NCI-H510A treated with DMSO at 0.1 percent for 48 hours (cell line): ENCODE measurements at regions not wholly inside any gene's neighbourhood (a gene's known extent, or its start where the extent isn't known, plus 50 kb on each side); places are given as distances from the start of the nearest gene placed in this dataset.

Experiments
- DNase-seq: peaks from one replicate; lab custom pipeline; 2025; lab: John Stamatoyannopoulos, UW

DNA sequence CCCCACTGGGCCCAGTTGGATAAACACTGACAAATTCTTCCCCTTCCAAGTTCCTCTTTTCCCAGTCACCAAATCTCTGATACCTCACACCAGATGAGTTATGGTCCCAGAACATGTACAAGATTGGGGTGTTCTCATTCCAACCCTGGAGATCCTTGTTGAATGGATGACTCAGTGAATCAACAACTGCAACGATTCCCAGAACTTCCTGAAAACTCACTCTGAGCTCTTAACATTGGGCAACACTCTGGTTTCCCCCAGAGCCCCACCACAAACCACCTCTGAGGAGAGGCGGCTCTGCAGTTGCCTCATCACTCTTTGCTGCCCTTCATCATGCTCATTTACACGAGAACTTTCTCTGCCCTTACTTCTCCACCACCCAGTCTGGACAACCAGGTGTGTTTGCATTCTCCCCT, 115.2 kb downstream of the MRPL14 start:
- no peak for DNase-seq

DNA sequence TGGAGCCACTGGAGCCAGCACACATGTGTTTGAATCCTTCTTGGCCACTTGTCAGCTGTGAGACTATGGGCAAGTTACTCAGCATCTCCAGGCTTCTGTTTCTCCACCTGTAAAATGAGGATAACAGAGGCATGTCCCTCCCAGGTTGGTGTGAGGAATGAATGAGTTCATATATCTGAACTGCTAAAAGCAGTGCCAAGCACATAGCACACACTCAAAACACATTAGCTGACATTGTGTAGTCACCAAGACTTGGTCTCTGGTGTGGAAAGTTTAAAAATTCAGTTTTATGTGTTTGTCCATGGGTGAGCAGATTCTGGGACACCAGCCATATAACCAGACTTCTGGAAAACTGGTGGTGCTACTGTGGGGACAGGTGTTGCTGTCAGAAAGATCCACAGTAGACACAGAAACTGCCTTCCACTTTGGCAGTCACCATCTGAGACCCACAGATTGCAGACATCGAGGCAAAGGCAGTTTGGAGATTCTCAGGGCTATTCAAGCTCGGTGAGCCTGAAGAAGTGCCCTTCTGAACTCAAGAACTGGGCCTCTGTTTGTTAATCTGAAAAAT, 115.8 kb downstream of the MRPL14 start:
- no peak for DNase-seq

DNA sequence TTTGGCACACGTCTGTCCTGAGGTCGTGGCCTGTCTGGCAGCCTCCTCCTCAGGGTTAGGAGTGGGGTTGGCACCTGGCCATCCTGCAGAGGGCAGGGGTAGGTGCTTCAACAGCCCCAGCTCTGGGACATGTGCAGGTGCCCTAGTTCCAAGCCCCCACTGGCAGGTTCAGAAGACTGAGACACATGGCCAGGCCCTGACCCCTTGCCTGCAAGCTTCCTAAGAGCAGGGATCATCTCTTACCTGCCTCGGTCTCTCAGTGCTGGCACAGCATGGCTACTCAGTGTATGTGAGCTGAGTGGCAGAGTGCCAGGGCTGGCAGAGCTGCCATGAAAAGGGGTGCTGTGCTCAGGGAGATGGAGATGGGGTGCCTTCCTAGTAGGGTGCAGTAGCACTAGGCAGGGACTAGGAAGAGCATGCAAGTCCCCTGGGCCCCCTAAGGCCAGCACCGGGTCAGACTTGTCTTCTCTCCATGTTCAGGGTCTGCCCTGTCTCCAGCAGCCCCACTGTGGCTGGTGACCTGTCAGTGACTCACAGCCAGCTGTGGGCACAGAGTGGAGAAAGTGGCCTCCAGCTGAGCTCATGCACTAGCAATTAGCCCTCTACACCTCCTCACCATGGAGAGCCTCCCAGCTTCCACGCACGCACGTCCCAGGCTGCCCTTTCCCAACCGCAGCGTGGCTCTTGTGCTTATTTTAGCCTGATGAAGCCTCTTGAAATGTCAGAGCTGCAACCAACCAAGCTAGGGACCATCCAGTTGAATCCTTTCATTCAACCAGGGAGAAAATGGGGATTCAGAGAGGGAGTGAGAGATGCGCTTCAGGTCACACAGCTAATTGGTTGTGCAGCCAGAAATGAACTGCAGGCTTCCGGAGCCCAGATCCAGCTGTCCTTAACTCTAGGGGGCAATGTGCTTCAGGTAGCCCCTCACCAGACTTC, 116.6 kb downstream of the MRPL14 start:
- DNase-seq: no peak

DNA sequence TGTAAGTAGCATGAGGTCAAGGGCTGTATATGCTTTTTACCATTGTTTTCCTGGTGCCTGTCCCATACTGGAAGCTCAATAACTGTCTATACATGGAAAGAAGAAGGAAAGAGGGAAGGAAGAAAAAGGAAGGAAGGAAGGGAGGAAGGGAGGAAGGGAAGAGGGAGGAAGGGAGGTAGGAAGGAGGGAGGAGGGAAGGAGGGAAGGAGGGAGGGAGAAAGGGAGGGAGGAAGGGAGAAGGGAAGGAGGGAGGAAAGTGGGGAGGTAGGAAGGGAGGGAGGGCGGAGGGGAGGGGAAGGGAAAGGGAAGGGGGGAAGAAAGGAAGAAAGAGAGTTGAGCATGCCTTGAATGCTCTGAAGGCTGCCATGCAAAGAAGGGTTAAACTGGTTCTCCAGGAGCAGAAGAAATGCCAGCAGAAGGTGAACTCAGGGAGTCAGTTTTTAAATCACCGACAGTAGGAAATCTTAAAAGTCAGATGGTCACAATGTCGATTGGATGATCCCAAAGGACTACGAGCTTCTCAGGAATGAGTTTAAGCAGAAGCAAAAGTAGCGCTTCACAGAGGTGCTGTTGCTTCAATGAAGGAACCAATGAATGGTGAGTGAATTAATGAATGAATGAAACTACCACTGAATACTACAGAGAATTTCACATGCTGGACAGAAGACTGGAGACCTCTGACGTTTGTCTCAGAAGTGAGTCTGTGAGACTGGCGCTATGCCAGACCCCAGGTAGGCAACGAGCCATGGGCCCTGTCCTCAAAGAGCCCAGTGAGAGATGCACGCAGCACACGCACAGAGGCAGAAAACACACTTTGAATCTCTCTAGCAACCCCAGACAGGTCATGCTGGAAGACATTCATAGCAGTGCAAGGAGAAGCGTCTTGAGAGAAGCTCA, 117.6 kb downstream of the MRPL14 start:
- DNase-seq: no peak

DNA sequence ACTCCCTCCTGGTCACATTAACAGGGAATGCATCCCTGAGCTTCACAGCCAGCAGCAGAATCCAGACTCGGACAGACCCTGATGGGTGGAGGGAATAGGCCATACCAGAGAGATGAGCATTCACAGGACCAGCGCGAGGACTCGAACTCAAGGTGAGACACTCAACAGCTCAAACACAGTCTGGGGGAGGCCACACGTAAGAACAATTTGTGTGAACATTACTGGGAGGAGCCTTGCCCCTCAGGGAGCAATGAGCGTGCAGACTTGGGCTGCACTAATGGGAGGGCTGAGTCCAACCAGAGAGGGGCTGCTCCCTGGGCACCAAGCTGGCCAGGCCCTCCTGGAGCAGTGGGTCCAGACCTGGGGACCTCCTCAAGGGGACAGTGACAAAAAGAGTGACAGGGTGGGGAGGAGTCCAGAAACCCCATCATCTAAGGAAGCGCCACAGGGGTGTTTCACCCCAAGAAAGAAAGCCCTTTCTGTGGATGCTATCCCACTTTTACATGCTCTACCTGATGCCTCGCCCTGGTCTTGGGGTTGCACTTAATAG, 118.4 kb downstream of the MRPL14 start:
- no peak for DNase-seq

DNA sequence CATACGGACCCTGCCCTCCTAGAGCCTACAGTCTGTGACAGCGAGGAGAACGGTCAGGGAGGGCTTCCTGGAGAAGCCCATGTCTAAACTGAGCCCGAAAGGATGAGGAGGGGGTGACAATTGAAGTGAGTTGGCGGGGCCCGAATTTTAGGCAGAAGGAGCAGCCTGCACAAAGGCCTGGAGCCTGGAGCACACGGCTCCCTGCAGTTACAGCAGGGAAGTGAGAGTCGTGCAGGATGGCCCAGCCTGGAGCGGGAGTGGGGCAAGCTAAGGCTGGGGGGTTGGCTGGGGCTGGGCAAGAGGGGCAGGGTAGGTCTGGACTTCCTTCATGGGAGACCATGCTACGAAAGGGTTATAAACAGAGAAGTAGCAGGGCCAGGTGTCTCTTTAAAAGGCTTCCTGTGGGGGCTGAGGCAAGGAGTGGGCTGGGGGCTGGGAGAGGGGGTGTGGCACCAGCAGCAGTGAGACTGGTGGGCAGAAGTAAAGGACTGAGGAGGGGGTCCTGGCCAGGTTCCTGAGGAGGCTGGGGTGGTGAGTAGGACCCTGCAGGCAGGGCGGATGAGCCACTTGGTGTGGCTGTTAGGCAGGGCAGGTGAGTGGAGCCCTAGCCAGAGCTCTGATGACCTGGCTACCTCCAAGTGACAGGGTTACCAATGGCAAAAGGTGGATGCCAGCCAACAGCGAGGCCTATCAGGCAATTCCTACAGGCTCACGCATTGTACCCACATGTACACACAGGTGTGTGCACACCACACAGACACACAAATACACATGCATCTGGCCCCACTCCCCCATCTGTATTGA, 119.2 kb downstream of the MRPL14 start:
- no peak for DNase-seq

DNA sequence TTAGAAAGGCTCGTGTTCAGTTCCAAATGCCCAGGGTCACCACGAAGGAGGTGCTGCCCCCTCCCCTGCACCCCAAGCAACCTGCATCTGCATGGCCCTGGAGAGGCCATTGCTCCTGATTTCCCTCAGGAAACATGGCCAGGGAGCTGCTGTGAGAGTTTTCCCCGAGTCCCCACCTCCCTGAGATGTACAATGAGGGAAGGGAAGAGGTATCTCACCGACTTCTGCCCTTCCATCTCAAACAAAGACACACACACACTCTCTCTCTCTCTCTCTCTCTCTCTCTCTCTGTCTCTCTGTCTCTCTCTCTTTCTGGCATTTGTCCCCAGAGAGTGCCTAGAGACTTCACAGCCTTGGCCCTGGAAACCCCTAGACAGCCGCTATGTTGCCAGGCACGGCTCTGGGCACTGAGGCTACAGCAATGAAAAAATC, 120.4 kb downstream of the MRPL14 start:
- no peak for DNase-seq

DNA sequence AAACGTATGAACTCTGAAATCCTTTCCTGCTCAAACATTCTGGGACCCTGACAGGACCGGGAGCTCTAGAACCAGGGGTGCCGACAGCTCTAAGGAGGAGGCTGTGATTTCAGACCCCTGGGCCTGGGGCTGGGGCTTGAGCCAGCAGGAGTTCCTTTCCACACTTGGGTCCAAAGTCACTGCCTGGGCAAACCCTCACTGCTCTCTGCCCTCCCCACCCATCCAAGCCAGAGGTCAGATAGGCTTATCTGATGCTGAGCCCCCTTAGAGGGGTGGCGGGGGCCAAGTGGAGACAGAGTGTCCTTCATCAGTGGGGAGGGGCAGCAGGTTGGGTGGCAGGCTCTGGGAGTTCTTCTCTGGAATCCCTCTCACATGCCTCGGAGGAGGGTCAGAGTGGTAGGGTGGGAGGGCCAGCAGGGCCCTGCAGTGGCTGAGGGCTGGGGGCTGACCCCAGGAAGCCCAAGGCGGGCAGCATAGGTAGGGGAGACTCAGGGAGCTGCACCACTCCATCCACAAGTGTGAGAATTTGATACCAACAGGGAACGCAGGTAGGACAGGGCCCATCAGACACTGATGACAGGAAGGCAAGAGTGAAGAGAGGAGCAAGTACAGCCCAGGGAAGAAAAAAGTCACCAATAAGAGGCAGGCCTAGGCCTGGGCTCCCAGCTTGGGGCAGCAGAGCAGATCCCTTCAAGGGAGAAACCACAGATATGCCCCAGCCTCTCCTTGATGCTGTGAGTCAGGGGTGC, 121.0 kb downstream of the MRPL14 start:
- no peak for DNase-seq

DNA sequence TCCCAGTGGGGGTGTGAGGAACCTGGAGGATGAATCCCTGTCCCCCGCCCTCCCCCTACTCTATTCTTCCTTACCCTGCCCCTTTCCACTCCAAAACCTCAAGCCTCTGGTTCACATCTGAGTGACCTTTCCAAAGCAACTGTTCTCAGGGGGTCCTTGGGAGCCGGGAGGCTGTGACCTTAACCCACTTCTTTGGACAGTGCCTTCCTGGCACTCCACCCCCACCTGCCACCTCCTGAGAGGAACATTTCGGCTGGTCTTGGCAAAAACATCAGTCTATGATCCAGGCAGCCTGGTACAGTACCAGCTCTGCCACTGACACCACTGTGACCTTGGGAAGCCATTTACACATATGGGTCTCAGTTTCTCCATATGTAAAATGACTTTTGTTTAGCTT, 121.7 kb downstream of the MRPL14 start:
- DNase-seq: no peak

DNA sequence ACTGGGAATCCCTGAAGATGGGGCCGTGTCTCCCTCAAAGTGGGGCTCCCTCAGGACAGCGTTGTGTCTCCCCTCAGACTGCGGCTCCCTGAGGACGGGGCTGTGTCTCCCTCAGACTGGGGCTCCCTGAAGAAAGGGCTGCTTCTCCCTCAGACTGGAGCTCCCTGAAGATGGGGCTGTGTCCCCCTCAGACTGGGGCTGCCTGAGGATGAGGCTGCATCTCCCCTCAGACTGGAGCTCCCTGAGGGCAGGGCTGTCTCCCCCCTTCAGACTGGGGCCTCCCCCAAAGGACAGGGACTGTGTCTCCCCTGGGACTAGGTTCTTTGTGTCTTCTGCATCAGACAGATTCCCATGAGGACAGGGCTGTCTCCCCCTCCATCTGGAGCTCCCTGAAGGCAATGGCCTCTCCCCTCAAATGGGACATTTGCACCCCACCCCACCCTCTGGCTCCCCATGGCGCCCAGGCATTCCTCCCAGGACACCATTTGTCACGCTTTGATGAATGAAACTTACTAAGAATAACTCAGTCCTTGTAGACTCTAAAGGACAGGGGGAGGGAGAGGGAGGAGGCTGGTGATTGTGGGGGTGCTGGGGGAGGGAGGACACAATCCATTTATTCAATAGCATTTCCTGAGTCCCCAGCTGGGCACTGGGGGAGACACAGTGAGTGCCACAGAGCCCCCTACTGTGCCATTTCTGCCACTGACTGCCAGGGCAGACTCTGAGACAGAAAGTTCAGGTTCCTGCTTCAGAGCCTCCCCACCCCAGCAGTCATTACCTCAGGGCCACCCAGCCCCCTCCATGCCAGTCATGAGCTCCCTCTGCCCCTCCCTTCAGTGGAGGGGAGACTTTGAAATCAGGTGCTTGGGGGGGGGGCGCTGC, 122.4 kb downstream of the MRPL14 start:
- no peak for DNase-seq

DNA sequence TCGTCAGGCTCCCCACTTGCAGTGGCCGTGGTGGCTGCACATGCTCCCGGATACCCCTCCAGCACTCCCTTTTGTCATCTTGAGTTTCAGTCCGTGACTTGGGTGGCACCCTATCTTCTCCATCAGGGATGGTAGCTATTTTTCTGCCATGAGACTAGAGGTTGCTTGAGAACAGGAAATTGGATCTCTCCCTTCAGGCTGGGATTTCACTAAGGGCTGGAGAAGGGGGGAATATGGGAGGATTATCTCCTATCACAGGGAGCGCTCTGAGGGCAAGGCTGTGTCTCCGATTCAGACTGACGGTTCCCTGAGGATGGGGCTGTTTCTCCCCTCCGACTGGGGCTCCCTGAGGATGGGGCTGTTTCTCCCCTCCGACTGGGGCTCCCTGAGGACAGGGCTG, 123.1 kb downstream of the MRPL14 start:
- no peak for DNase-seq

DNA sequence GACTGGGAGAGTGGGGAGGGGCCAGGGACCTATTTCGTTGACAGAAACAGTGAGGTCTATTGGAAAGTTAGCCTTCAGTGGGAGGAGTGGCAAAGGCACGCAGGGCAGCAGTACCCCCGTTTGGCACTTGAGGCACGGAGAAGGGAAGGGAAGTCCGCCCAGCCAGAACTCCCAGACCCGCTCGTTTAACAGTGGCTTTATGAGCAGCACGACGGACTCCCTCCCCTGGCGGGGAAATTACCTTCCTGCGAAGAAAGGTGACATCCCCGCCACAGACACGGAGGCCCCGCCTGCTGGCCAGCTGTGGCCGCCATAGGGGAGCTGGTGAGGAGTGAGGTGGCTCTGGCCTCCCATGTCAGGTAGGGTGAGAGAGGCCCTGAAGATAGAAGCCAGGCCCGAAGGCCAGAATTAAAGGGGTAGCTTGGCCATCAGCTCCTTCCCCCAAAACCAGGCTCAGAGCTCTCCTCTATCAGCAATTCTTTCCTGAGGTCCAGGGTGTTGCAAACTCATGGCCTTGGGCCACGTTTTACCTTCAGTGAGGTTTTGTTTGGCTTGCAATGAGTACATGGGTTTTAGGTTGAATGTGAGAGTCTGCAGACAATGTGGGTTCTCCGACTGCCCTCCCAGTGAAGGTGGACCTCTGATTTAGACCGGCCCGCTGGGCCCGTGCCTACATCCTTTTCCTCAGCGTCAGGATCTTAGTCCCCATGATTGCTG, 123.7 kb downstream of the MRPL14 start:
- DNase-seq: no peak

DNA sequence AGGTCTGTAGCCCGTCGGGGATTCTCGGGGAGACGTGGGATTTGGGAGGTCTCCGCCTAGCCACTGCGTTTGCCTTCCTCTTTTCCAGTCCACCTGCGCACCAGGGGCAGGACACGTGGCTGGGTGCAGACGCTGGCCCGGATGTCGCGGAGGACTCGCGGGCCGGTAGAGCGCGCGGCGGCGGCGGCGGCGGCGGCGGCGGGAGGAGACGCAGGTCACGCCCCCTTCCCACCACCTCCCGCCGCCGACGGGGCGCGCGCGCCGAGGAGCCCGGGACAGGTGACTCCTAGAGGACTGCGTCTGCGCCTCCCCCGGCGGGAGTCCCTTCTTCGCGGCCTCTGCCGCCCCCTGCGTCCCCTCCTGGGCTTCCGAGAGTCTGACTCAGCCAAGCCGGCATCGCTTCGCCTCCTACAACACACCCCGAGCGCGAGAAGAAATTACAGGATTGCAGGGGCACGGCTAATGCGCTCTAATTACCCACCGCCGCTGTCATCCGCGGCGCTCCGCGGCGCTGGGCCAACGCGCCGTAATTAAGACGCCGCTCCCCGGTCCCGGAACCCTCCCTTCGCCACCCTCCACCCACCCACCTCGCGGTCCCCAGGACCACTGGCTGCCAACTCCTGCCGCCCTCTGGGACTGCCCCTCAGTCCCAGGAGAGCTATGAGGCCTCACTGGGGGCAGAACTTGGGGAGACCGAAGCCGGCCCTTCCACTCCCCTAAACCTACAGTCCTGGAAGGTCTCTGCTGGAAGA, 124.5 kb downstream of the MRPL14 start:
- DNase-seq: no peak

DNA sequence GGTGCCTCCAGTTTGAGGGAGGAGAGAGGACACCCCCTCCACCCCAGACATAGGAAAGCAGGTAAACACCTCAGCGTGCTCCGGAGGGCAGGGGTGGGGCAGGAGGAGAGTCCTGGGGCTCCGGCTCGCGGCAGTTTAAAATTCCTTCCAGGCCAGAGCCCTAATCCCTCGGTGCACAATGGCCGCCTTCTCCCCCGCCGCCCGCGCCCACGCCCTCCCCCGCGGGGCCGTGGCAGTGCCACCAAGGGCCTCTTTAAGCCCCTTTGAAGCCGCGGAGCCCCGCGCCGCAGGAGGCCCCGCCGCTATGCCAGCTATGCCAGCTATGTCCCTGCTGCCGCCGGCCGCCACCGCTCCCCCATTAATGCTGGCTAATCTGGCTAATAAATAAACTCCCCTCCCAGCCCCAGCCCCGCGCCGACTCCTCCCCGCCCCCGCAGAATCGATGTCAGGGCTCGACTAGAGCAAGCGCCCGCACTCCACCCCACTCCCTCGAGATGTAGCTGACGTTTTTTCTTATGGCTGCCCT, 125.1 kb downstream of the MRPL14 start:
- no peak for DNase-seq

DNA sequence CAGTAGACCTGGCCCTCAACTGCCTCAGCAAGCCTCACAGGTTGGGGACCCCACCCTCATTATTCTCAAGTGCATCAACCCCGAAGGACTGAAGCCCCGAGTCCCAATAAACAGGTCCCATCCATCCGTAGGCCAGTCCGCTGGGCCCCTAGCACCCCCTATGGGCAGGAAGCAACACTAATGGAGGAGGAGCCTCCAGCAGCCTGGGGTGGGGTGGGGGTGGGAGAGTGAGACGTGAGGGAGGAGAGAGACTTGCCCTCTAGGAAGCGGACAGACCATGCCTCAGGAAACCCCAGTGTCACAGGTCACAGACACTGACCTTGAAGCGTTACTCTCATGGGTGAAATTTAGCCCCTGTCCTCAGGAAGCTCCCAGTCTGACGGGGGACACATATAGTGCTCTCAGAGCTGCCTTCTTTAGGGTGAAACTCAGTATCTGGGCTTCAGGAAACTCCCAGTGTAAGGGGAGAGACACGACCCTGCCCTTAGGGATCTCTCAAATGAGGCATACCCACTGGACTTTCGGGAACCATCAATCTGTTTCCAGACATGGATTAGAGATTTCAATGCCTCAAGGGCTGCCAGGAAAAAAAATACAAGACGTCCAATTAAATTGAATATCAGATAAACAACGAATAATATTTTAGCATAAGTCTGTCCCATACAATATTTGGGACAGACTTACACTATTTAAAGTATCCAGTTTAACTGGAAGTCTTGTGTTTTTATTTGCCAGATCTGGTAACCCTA, 125.8 kb downstream of the MRPL14 start:
- no peak for DNase-seq

DNA sequence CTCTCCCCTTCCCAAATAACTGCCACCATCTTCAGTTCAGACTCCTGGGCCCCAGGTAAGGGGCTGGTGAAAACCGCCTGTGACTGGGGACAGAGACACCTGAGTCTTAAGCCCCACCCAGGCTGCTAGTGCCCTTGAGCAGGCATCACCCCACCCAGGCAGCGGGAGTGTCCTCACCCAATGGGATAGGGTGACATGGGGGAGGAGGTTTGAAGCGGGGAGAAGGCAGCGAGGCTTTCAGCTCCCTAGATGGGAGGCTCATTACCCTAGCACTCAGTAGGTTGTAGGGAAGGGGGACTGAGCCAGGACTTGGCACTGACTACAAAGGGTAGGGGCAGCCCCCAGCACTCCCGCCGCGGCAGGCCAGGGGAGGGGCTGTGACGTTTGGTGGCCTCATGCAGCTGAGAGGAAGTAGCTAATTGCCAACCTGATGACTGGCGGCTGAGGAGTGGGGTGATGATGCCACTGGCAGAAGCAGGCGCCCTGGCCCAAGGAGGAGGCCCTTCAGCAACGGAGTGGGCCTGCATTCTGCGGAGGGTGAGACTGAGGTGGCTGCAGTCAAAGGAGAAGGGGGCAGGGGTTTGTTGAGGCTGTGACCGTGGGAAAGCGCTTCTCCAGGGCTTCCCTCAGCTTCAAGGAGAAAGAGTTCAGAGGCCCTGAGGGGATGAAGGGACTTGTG, 126.9 kb downstream of the MRPL14 start:
- DNase-seq: peak; percentile 95

DNA sequence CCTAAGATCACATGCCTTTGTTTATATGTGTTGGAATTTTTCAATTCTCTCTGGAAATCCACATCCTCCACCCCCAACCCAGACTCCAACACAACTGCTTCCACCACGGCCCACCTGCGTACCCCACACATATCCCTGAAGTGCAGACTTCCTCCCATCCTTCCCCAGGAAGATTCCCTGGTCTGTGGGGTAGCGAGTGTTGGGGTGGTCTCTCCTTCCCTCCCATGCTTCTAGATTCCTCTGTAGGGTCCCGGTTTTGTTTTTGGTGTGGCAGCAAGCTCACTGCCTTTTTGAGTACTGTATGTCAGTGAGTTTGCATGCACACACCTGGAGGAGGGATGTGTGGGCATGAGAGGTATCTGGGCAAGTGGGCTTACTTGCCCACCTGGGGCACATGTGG, 127.6 kb downstream of the MRPL14 start:
- no peak for DNase-seq
